Ishikawa (cell line): ENCODE measurements at regions not wholly inside any gene's neighbourhood (a gene's known extent, or its start where the extent isn't known, plus 50 kb on each side); places are given as distances from the start of the nearest gene placed in this dataset.

ENCODE experiments used
- CEBPB ChIP-seq: IDR thresholded peaks from 2 replicates; pipeline ENCODE4 v1.6.1; 2012
- CREB1 ChIP-seq: IDR thresholded peaks from 2 replicates; pipeline ENCODE4 v1.6.1; 2012; ENCODE audit warnings: low read depth
- EP300 ChIP-seq: IDR thresholded peaks from 2 replicates; pipeline ENCODE4 v1.6.1; 2012; ENCODE audit warnings: borderline replicate concordance
- FOXM1 ChIP-seq: IDR thresholded peaks from 2 replicates; pipeline ENCODE4 v1.6.1; 2012; ENCODE audit warnings: low read depth, borderline replicate concordance
- RAD21 ChIP-seq: IDR thresholded peaks from 2 replicates; pipeline ENCODE4 v1.6.1; 2012; ENCODE audit warnings: low read depth
- TAF1 ChIP-seq: IDR thresholded peaks from 2 replicates; pipeline ENCODE4 v1.6.1; 2012; ENCODE audit warnings: low read depth, mild to moderate bottlenecking
- TCF12 ChIP-seq: IDR thresholded peaks from 2 replicates; pipeline ENCODE4 v1.6.1; 2012; ENCODE audit warnings: low read depth
- TEAD4 ChIP-seq: IDR thresholded peaks from 2 replicates; pipeline ENCODE4 v1.6.1; 2012
- YY1 ChIP-seq: IDR thresholded peaks from 2 replicates; pipeline ENCODE4 v1.6.1; 2012; ENCODE audit warnings: low read depth
- TF ChIP-seq, protein P1 (sequence below): IDR thresholded peaks from 2 replicates; pipeline ENCODE4 v1.6.1; 2012; ENCODE audit warnings: low read depth, mild to moderate bottlenecking
- TF ChIP-seq, protein P2 (sequence below): IDR thresholded peaks from 2 replicates; pipeline ENCODE4 v1.6.1; 2012

DNA sequence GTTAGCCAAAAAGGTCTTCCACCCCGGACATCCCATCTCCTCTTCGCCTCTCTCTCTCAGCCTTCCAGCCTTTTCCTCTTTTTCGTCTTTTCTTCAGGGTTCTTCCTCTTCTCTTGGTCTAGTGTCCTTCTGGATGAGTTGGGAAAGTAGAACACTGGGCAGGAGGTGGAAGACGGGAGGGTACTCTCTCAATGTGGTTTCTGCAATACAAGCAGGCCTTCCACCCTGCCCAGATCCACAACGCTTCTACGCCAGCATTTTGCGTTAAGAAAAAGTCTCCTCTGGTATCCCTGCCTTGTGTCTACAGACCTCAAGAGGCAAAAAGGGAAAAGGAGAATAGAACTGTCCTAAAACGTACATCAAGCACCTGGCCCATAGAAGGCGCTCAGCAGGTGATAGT lies 587.8 kb downstream of the BNC2 start:
- no peak for TF ChIP-seq TEAD4
- TF ChIP-seq, protein P1, sequence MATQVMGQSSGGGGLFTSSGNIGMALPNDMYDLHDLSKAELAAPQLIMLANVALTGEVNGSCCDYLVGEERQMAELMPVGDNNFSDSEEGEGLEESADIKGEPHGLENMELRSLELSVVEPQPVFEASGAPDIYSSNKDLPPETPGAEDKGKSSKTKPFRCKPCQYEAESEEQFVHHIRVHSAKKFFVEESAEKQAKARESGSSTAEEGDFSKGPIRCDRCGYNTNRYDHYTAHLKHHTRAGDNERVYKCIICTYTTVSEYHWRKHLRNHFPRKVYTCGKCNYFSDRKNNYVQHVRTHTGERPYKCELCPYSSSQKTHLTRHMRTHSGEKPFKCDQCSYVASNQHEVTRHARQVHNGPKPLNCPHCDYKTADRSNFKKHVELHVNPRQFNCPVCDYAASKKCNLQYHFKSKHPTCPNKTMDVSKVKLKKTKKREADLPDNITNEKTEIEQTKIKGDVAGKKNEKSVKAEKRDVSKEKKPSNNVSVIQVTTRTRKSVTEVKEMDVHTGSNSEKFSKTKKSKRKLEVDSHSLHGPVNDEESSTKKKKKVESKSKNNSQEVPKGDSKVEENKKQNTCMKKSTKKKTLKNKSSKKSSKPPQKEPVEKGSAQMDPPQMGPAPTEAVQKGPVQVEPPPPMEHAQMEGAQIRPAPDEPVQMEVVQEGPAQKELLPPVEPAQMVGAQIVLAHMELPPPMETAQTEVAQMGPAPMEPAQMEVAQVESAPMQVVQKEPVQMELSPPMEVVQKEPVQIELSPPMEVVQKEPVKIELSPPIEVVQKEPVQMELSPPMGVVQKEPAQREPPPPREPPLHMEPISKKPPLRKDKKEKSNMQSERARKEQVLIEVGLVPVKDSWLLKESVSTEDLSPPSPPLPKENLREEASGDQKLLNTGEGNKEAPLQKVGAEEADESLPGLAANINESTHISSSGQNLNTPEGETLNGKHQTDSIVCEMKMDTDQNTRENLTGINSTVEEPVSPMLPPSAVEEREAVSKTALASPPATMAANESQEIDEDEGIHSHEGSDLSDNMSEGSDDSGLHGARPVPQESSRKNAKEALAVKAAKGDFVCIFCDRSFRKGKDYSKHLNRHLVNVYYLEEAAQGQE: no peak
- TF ChIP-seq CREB1: no peak
- TF ChIP-seq CEBPB: no peak
- TF ChIP-seq YY1: no peak
- TF ChIP-seq, protein P2, sequence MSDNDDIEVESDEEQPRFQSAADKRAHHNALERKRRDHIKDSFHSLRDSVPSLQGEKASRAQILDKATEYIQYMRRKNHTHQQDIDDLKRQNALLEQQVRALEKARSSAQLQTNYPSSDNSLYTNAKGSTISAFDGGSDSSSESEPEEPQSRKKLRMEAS: no peak
- no peak for TF ChIP-seq TAF1
- TF ChIP-seq TCF12: no peak
- no peak for TF ChIP-seq EP300
- TF ChIP-seq RAD21: no peak
- no peak for TF ChIP-seq FOXM1
